H1 (cell line): ENCODE measurements at regions not wholly inside any gene's neighbourhood (a gene's known extent, or its start where the extent isn't known, plus 50 kb on each side); places are given as distances from the start of the nearest gene placed in this dataset.

Experiments
- KDM4A ChIP-seq: IDR thresholded peaks from one replicate; pipeline ENCODE4 v1.7.1; 2012; ENCODE audit warnings: low read depth, mild to moderate bottlenecking, moderate library complexity, low read length, inconsistent platforms; ENCODE audit not compliant: severe bottlenecking
- KDM5A ChIP-seq: fragments of 200-600 bp; IDR thresholded peaks from 2 replicates; pipeline ENCODE4 v1.7.1; 2012; ENCODE audit warnings: mild to moderate bottlenecking, low read length, inconsistent platforms, mixed read lengths
- RAD21 ChIP-seq, 2 experiments: IDR thresholded peaks in 1 of 2; conservative IDR thresholded peaks in 1 of 2; 2 replicates each; pipeline ENCODE4 v1.6.1; 2011; ENCODE audit warnings: low read depth in 2 of 2, low read length in 2 of 2, improper control_type of control experiment in 1 of 2, inconsistent platforms in 1 of 2, mild to moderate bottlenecking in 1 of 2, moderate library complexity in 1 of 2
- TF ChIP-seq, protein P1 (sequence below): fragments of 300-600 bp; sonication (generic); IDR thresholded peaks from 2 replicates; pipeline ENCODE4 v1.7.1; 2012; ENCODE audit warnings: low read length, moderate library complexity, mild to moderate bottlenecking, inconsistent platforms; ENCODE audit not compliant: insufficient replicate concordance

DNA sequence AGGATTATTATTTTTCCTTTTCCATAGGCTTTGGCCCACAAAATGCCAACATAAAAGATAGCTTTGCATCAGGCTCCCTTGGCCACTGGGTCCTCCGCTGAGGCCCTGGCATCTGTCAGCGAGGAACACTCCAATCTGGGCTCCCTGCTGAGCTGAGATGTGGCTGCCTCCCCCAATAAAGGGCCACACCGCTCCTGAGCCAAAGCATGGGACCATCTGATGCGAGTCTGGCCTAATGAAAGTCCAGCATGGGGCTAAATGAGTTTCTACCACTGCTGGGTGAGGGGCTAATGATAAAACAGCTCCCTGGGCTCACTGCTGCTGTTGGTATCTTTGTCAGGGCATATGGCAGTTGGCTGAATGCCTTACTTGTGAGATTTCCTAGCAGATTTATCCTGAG lies 817.5 kb upstream of the SLC35B3 start (continued):
- TF ChIP-seq, protein P1, sequence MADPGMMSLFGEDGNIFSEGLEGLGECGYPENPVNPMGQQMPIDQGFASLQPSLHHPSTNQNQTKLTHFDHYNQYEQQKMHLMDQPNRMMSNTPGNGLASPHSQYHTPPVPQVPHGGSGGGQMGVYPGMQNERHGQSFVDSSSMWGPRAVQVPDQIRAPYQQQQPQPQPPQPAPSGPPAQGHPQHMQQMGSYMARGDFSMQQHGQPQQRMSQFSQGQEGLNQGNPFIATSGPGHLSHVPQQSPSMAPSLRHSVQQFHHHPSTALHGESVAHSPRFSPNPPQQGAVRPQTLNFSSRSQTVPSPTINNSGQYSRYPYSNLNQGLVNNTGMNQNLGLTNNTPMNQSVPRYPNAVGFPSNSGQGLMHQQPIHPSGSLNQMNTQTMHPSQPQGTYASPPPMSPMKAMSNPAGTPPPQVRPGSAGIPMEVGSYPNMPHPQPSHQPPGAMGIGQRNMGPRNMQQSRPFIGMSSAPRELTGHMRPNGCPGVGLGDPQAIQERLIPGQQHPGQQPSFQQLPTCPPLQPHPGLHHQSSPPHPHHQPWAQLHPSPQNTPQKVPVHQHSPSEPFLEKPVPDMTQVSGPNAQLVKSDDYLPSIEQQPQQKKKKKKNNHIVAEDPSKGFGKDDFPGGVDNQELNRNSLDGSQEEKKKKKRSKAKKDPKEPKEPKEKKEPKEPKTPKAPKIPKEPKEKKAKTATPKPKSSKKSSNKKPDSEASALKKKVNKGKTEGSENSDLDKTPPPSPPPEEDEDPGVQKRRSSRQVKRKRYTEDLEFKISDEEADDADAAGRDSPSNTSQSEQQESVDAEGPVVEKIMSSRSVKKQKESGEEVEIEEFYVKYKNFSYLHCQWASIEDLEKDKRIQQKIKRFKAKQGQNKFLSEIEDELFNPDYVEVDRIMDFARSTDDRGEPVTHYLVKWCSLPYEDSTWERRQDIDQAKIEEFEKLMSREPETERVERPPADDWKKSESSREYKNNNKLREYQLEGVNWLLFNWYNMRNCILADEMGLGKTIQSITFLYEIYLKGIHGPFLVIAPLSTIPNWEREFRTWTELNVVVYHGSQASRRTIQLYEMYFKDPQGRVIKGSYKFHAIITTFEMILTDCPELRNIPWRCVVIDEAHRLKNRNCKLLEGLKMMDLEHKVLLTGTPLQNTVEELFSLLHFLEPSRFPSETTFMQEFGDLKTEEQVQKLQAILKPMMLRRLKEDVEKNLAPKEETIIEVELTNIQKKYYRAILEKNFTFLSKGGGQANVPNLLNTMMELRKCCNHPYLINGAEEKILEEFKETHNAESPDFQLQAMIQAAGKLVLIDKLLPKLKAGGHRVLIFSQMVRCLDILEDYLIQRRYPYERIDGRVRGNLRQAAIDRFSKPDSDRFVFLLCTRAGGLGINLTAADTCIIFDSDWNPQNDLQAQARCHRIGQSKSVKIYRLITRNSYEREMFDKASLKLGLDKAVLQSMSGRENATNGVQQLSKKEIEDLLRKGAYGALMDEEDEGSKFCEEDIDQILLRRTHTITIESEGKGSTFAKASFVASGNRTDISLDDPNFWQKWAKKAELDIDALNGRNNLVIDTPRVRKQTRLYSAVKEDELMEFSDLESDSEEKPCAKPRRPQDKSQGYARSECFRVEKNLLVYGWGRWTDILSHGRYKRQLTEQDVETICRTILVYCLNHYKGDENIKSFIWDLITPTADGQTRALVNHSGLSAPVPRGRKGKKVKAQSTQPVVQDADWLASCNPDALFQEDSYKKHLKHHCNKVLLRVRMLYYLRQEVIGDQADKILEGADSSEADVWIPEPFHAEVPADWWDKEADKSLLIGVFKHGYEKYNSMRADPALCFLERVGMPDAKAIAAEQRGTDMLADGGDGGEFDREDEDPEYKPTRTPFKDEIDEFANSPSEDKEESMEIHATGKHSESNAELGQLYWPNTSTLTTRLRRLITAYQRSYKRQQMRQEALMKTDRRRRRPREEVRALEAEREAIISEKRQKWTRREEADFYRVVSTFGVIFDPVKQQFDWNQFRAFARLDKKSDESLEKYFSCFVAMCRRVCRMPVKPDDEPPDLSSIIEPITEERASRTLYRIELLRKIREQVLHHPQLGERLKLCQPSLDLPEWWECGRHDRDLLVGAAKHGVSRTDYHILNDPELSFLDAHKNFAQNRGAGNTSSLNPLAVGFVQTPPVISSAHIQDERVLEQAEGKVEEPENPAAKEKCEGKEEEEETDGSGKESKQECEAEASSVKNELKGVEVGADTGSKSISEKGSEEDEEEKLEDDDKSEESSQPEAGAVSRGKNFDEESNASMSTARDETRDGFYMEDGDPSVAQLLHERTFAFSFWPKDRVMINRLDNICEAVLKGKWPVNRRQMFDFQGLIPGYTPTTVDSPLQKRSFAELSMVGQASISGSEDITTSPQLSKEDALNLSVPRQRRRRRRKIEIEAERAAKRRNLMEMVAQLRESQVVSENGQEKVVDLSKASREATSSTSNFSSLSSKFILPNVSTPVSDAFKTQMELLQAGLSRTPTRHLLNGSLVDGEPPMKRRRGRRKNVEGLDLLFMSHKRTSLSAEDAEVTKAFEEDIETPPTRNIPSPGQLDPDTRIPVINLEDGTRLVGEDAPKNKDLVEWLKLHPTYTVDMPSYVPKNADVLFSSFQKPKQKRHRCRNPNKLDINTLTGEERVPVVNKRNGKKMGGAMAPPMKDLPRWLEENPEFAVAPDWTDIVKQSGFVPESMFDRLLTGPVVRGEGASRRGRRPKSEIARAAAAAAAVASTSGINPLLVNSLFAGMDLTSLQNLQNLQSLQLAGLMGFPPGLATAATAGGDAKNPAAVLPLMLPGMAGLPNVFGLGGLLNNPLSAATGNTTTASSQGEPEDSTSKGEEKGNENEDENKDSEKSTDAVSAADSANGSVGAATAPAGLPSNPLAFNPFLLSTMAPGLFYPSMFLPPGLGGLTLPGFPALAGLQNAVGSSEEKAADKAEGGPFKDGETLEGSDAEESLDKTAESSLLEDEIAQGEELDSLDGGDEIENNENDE, result no peak
- no peak for TF ChIP-seq KDM4A
- TF ChIP-seq KDM5A, result no peak
- no peak for TF ChIP-seq RAD21 (IDR thresholded peaks at IDR 0.05 in 1 of 2, conservative IDR thresholded peaks at IDR 0.05 in 1 of 2; ENCODE audit: low read depth in 2 of 2, low read length in 2 of 2)
